Kidney (tissue), 13 donors: ENCODE measurements at regions not wholly inside any gene's neighbourhood (a gene's known extent, or its start where the extent isn't known, plus 50 kb on each side); places are given as distances from the start of the nearest gene placed in this dataset.

ENCODE experiments used
- DNase-seq, 5 donors: peaks; one replicate each; pipeline ENCODE4 v3.0.0-alpha.2; 2013 to 2020
- FAIRE-seq: peaks from 2 replicates; lab custom pipeline; 2012; peaks lifted over from hg19 to GRCh38; lab: Jason Lieb, UNC
- H3K27ac ChIP-seq, 2 donors: one replicate each; pipeline ENCODE4 v1.7.0; 2013; ENCODE audit warnings: low read depth in 2 of 2, low read length in 2 of 2, inconsistent platforms in 1 of 2
- H3K27me3 ChIP-seq: one replicate; pipeline ENCODE4 v1.7.1; 2013; ENCODE audit warnings: low read length, inconsistent platforms; ENCODE audit not compliant: control insufficient read depth, insufficient read depth
- H3K36me3 ChIP-seq, 3 donors: one replicate each; pipeline versions ENCODE4 v1.7.0 to v1.7.1; 2013; ENCODE audit warnings: low read length in 3 of 3, control low read depth in 1 of 3, inconsistent platforms in 1 of 3; ENCODE audit not compliant: insufficient read depth in 3 of 3, control insufficient read depth in 2 of 3
- H3K4me1 ChIP-seq, 3 donors: one replicate each; pipeline versions ENCODE4 v1.7.0 to v1.7.1; 2013; ENCODE audit warnings: low read length in 3 of 3, inconsistent platforms in 1 of 3, low read depth in 1 of 3; ENCODE audit not compliant: control insufficient read depth in 2 of 3, insufficient read depth in 2 of 3
- H3K4me3 ChIP-seq, 3 donors: one replicate each; pipeline versions ENCODE4 v1.7.0 to v1.8.1; 2013; ENCODE audit warnings: low read length in 3 of 3, control low read depth in 1 of 3, inconsistent platforms in 1 of 3
- H3K9ac ChIP-seq, 3 donors: one replicate each; pipeline versions ENCODE4 v1.7.0 to v1.7.1; 2013; ENCODE audit warnings: low read length in 3 of 3, control low read depth in 1 of 3, inconsistent platforms in 1 of 3
- H3K9me3 ChIP-seq, 3 donors: one replicate each; pipeline versions ENCODE4 v1.7.0 to v1.7.1; 2013; ENCODE audit warnings: low read length in 3 of 3, control low read depth in 1 of 3, inconsistent platforms in 1 of 3; ENCODE audit not compliant: control insufficient read depth in 2 of 3, insufficient read depth in 1 of 3
- CTCF ChIP-seq: IDR thresholded peaks from 3 replicates; pipeline ENCODE4 v1.5.1; 2012; ENCODE audit warnings: mild to moderate bottlenecking, moderate library complexity, borderline replicate concordance; ENCODE audit not compliant: insufficient read depth; ENCODE audit errors: extremely low read depth
- intact Hi-C: fragments of 100-400 bp; cut with DNase I; formaldehyde crosslinking; loops from one replicate; pipeline ENCODE4 v1.11.1; 2022
- donor health status: control.
- donor health status: control.
- donor health status: control.
- donor health status: control.
- donor health status: control.
- donor health status: DM: yes; HTN: yes; CAD: no.
- donor health status: Normal renal cell carcinoma (clear cell type).

DNA sequence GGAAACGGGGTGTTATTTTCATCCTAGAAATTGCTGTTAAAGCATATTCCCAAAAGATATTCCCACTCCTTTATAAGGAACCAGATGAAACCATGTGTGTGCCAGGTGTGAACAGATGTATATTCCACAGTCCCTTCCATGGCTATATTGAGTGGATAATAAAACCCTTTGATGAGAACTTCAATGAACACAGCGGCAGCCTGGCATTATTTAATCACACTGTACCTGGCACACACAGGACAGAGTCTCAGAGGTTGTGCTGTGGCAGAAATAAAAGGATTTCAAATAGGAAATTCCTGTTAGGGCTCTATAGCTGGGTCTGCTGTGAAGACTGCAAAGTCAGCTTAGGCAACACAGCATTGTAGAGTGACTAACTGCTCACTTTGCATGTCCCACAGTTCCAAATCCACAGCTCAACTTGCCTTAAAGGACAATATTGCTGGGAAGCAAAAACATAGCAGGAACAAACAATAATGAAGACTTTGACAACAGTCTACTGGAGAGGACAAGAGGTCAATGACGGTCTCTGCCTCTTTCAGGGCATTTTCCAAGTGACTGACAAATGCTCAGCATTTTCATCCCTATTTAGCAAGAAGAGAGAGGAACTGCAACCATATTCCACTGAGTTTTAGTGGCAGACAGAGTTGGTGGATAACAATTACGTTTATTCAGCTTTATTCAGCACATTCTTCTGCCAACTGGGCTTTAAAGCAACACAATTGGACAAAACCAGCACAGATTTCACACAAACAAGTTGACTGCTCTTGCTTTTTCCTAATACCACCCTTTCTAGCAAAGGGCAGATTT, 255.7 kb upstream of the RGMB start:
- TF ChIP-seq CTCF: no peak
- no peaks in the 10 kb centered on the region for H3K4me1 ChIP-seq
- H3K4me3 ChIP-seq: no peak overlapping the region
- H3K27me3 ChIP-seq: no peaks in the 10 kb centered on the region
- H3K9ac ChIP-seq: no peak overlapping the region
- H3K36me3 ChIP-seq: no peaks in the 10 kb centered on the region
- intact Hi-C loops: no loop called here
- no peak for DNase-seq
- no peak overlapping the region for H3K27ac ChIP-seq
- FAIRE-seq: no peak
- H3K9me3 ChIP-seq: no peaks in the 10 kb centered on the region

DNA sequence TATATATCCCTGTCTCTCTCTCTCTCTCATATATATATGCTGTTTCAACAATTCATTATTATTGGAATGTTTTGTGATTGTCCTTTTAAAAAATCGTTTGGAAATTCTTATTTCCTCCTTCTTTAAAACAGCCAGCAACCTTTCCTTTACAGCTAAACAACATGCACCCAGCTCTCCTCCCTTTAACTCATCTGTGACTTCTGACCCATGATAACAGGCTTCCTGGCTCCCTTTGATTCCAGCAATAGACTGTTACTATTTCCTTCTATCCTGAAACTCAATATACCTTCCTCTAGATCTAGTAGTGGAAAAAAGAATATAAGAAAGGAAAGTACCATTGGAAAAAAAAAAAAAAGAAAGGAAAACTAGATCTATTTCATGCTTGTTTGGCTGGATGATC, 254.7 kb upstream of the RGMB start:
- FAIRE-seq (no peak), DNase-seq (no peak)
- TF ChIP-seq CTCF: no peak
- H3K9ac ChIP-seq: no peak overlapping the region
- H3K9me3 ChIP-seq: no peaks in the 10 kb centered on the region
- intact Hi-C loops: no loop called here
- H3K36me3 ChIP-seq: no peaks in the 10 kb centered on the region
- H3K4me3 ChIP-seq: no peak overlapping the region
- no peaks in the 10 kb centered on the region for H3K27me3 ChIP-seq
- no peaks in the 10 kb centered on the region for H3K4me1 ChIP-seq
- H3K27ac ChIP-seq: no peak overlapping the region

DNA sequence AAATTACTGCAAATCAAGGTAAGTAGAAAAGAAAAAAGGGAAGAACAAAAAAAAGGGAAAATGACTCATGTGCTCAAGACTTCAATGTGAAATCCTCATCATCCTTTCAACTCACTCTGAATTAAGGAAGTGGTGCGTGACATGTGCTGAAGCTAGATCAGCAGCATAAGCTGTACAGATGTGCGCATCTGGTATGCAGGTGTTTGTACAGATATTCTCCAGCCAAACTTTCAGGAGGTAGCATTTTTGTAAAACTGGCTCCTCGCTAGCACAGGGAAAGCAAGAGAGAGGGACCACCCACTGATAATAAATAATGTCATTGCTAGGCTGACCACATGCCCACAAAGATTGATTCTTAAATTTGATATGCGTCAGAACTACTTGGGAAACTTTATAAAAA, 253.9 kb upstream of the RGMB start:
- no peak for TF ChIP-seq CTCF
- Histone ChIP-seq H3K4me1 (no peaks in the 10 kb centered on the region), H3K27ac (no peak overlapping the region), H3K27me3 (no peaks in the 10 kb centered on the region), H3K4me3 (no peak overlapping the region), H3K9me3 (no peaks in the 10 kb centered on the region), H3K36me3 (no peaks in the 10 kb centered on the region), H3K9ac (no peak overlapping the region)
- DNase-seq: no peak
- no peak for FAIRE-seq
- intact Hi-C loops: no loop called here

- Histone ChIP-seq H3K9me3 (no peaks in the 10 kb centered on the region), H3K36me3 (no peaks in the 10 kb centered on the region), H3K4me1 (no peaks in the 10 kb centered on the region), H3K4me3 (no peak overlapping the region), H3K27ac (no peak overlapping the region), H3K9ac (no peak overlapping the region), H3K27me3 (no peaks in the 10 kb centered on the region)
- DNase-seq (no peak), FAIRE-seq (no peak)
- intact Hi-C loops: no loop called here
- no peak for TF ChIP-seq CTCF
Measured at GRCh38 chr5:98521821-98522220, 251.6 kb upstream of the RGMB start.
